Kasumi-1 (cell line): ENCODE measurements at regions not wholly inside any gene's neighbourhood (a gene's known extent, or its start where the extent isn't known, plus 50 kb on each side); places are given as distances from the start of the nearest gene placed in this dataset.

Experiments
- DNase-seq, 2 experiments: peaks; one replicate each; lab custom pipeline; 2025; lab: John Stamatoyannopoulos, UW

- DNase-seq, result no peak
Observed at GRCh38 chr13:44306371-44307192, 67.0 kb upstream of the SERP2 start.

- DNase-seq, result no peak
Observed at GRCh38 chr13:44307255-44307654, 66.4 kb upstream of the SERP2 start.

- no peak for DNase-seq
Observed at GRCh38 chr13:44307844-44308243, 65.8 kb upstream of the SERP2 start.

GRCh38 chr13:44308352-44308751, 65.3 kb upstream of the SERP2 start:
- DNase-seq, result no peak

- no peak for DNase-seq
Observed at GRCh38 chr13:44309794-44310757, 63.5 kb upstream of the SERP2 start.

- DNase-seq, result no peak
Observed at GRCh38 chr13:44311011-44311780, 62.4 kb upstream of the SERP2 start.

- DNase-seq, result no peak
Observed at GRCh38 chr13:44312131-44312530, 61.5 kb upstream of the SERP2 start.

- no peak for DNase-seq
Observed at GRCh38 chr13:44312834-44313551, 60.6 kb upstream of the SERP2 start.

GRCh38 chr13:44313674-44314073, 60.0 kb upstream of the SERP2 start:
- no peak for DNase-seq

GRCh38 chr13:44314160-44314559, 59.5 kb upstream of the SERP2 start:
- peak; percentile 6 to 40 for DNase-seq

GRCh38 chr13:44317752-44318151, 55.9 kb upstream of the SERP2 start:
- DNase-seq, result no peak

GRCh38 chr13:44318161-44318560, 55.5 kb upstream of the SERP2 start:
- DNase-seq, result no peak

- no peak for DNase-seq
Observed at GRCh38 chr13:44320611-44321010, 53.0 kb upstream of the SERP2 start.

- no peak for DNase-seq
Observed at GRCh38 chr13:44321961-44322360, 51.7 kb upstream of the SERP2 start.

- no peak for DNase-seq
Observed at GRCh38 chr13:44322928-44323327, 50.7 kb upstream of the SERP2 start.

GRCh38 chr13:44323754-44324153, 49.9 kb upstream of the SERP2 start:
- DNase-seq, result no peak
